Spleen (tissue), 11 donors: ENCODE measurements at regions not wholly inside any gene's neighbourhood (a gene's known extent, or its start where the extent isn't known, plus 50 kb on each side); places are given as distances from the start of the nearest gene placed in this dataset.

ENCODE experiments used
- DNase-seq: peaks from one replicate; pipeline ENCODE4 v3.0.0-alpha.2; 2020
- H3K27ac ChIP-seq, 8 donors: fragments of 200-600 bp; sonication (generic) in 7 of 8; 1 replicate in 4 of 8; 2 replicates in 4 of 8; pipeline versions ENCODE4 v1.5.0 to v1.8.0; 2016 to 2021; ENCODE audit warnings: inconsistent platforms in 4 of 8, mild to moderate bottlenecking in 4 of 8, moderate library complexity in 1 of 8
- H3K27me3 ChIP-seq, 7 donors: fragments of 200-600 bp; sonication (generic) in 6 of 7; replicated peaks in 1 of 7; 1 replicate in 4 of 7; 2 replicates in 3 of 7; pipeline versions ENCODE4 v1.5.0 to v1.8.0; 2016 to 2021; ENCODE audit warnings: inconsistent platforms in 3 of 7, mild to moderate bottlenecking in 1 of 7
- H3K36me3 ChIP-seq, 6 donors: fragments of 200-600 bp; sonication (generic) in 5 of 6; 1 replicate in 4 of 6; 2 replicates in 2 of 6; pipeline versions ENCODE4 v1.5.0 to v1.8.0; 2016 to 2021; ENCODE audit warnings: inconsistent platforms in 2 of 6
- H3K4me1 ChIP-seq, 6 donors: fragments of 200-600 bp; sonication (generic) in 5 of 6; 1 replicate in 3 of 6; 2 replicates in 3 of 6; pipeline versions ENCODE4 v1.5.0 to v1.8.0; 2016 to 2021; ENCODE audit warnings: inconsistent platforms in 3 of 6
- H3K4me3 ChIP-seq, 8 donors: fragments of 200-600 bp; sonication (generic) in 7 of 8; 1 replicate in 4 of 8; 2 replicates in 4 of 8; pipeline versions ENCODE4 v1.5.0 to v1.8.0; 2016 to 2021; ENCODE audit warnings: inconsistent platforms in 4 of 8, mild to moderate bottlenecking in 4 of 8, moderate library complexity in 2 of 8
- H3K9me3 ChIP-seq, 8 donors: fragments of 200-600 bp; sonication (generic) in 7 of 8; 1 replicate in 4 of 8; 2 replicates in 4 of 8; pipeline versions ENCODE4 v1.5.0 to v1.8.0; 2016 to 2021; ENCODE audit warnings: inconsistent platforms in 4 of 8
- CTCF ChIP-seq, 11 experiments: fragments of 200-600 bp in 7 of 11; fragments of 450-650 bp in 4 of 11; sonication (generic) in 4 of 11; IDR thresholded peaks in 8 of 11; conservative IDR thresholded peaks in 3 of 11; 1 replicate in 7 of 11; 2 replicates in 4 of 11; pipeline versions ENCODE4 v1.4.0 to v1.8.0; 2016 to 2021; ENCODE audit warnings: antibody characterized with exemption in 11 of 11, inconsistent platforms in 4 of 11, mild to moderate bottlenecking in 1 of 11
- POLR2A ChIP-seq, 3 donors: fragments of 450-650 bp; IDR thresholded peaks; one replicate each; pipeline ENCODE4 v1.5.1; 2017; ENCODE audit warnings: antibody characterized with exemption in 3 of 3, mild to moderate bottlenecking in 1 of 3
- POLR2AphosphoS5 ChIP-seq, 3 donors: sonication (generic); formaldehyde crosslinking; IDR thresholded peaks; one replicate each; pipeline ENCODE4 v1.5.1; 2017; ENCODE audit warnings: antibody characterized with exemption in 3 of 3
- WGBS, 5 donors: extraction: QIAGEN DNeasy Blood & Tissue Kit in 3 of 5; methylation state at CpG; one replicate each; pipeline versions ENCODE4 v1.1.5 to v1.1.7; 2013 to 2018; 5-methylcytosine and 5-hydroxymethylcytosine counted together
- intact Hi-C: fragments of 100-400 bp; cut with DNase I; formaldehyde crosslinking; loops from one replicate; pipeline ENCODE4 v1.15.0; 2023; ENCODE audit warnings: low total_unique reads
- donor health status: healthy with polysubstance abuse.
- donor health status: DM: no; HTN: no; CAD: no; lungs with moderate emphysema.
- donor health status: DM: no; HTN: no; CAD: no.
- donor health status: Bipolar disorder and iron deficiency.
- donor health status: healthy.
- donor health status: DM: no; HTN: no; CAD: no.
- donor health status: DM: yes; HTN: yes; CAD: no.

GRCh38 chr2:215885536-215885935 lies 127.8 kb downstream of the MREG start:
- WGBS, 5 donors, result 58 to 72% (median 68%) methylated on average over 2 of the region's 2 CpGs
- Histone ChIP-seq H3K9me3 (no peaks in the 10 kb centered on the region), H3K4me3 (no peak overlapping the region), H3K4me1 (no peaks in the 10 kb centered on the region), H3K27me3 (no peaks in the 10 kb centered on the region), H3K36me3 (no peaks in the 10 kb centered on the region), H3K27ac (no peak overlapping the region)
- TF ChIP-seq CTCF (IDR thresholded peaks at IDR 0.05 in 8 of 11, conservative IDR thresholded peaks at IDR 0.05 in 3 of 11), result no peak
- TF ChIP-seq POLR2A (IDR thresholded peaks at IDR 0.05), result no peak
- TF ChIP-seq POLR2AphosphoS5 (IDR thresholded peaks at IDR 0.05), result no peak
- intact Hi-C loops, result no loop called here
- DNase-seq, result no peak

- intact Hi-C loops, result no loop called here
- Histone ChIP-seq H3K4me3 (no peak overlapping the region), H3K4me1 (no peaks in the 10 kb centered on the region), H3K27ac (no peak overlapping the region), H3K27me3 (no peaks in the 10 kb centered on the region), H3K36me3 (no peaks in the 10 kb centered on the region), H3K9me3 (no peaks in the 10 kb centered on the region)
- no peak for TF ChIP-seq POLR2AphosphoS5 (IDR thresholded peaks at IDR 0.05)
- TF ChIP-seq CTCF (IDR thresholded peaks at IDR 0.05 in 8 of 11, conservative IDR thresholded peaks at IDR 0.05 in 3 of 11), result no peak
- no peak for TF ChIP-seq POLR2A (IDR thresholded peaks at IDR 0.05)
- 81 to 89% (median 84%) methylated on average over 4 of the region's 4 CpGs for WGBS, 5 donors
- DNase-seq, result no peak
Observed at GRCh38 chr2:215884451-215885087, 128.8 kb downstream of the MREG start.

- no peak for DNase-seq
- Histone ChIP-seq H3K36me3 (no peaks in the 10 kb centered on the region), H3K9me3 (no peaks in the 10 kb centered on the region), H3K4me3 (no peak overlapping the region), H3K27me3 (no peaks in the 10 kb centered on the region), H3K4me1 (no peaks in the 10 kb centered on the region), H3K27ac (no peak overlapping the region)
- no peak for TF ChIP-seq POLR2A (IDR thresholded peaks at IDR 0.05)
- TF ChIP-seq POLR2AphosphoS5 (IDR thresholded peaks at IDR 0.05), result no peak
- TF ChIP-seq CTCF (IDR thresholded peaks at IDR 0.05 in 8 of 11, conservative IDR thresholded peaks at IDR 0.05 in 3 of 11), result no peak
- intact Hi-C loops, result no loop called here
Observed at GRCh38 chr2:215883799-215884198, 129.6 kb downstream of the MREG start.

- no peaks in the 10 kb centered on the region for H3K27me3 ChIP-seq
- no peak for DNase-seq
- H3K27ac ChIP-seq, result no peak overlapping the region
- TF ChIP-seq POLR2A (IDR thresholded peaks at IDR 0.05) (no peak), CTCF (IDR thresholded peaks at IDR 0.05 in 8 of 11, conservative IDR thresholded peaks at IDR 0.05 in 3 of 11) (no peak), POLR2AphosphoS5 (IDR thresholded peaks at IDR 0.05) (no peak)
- H3K4me3 ChIP-seq, result no peak overlapping the region
- intact Hi-C loops, result no loop called here
- no peaks in the 10 kb centered on the region for H3K4me1 ChIP-seq
- 58 to 82% (median 71%) methylated on average over 2 of the region's 2 CpGs for WGBS, 5 donors
- no peaks in the 10 kb centered on the region for H3K9me3 ChIP-seq
- no peaks in the 10 kb centered on the region for H3K36me3 ChIP-seq
Observed at GRCh38 chr2:215882689-215883088, 130.7 kb downstream of the MREG start.
